ENCODE measurements at regions not wholly inside any gene's neighbourhood (a gene's known extent, or its start where the extent isn't known, plus 50 kb on each side); places are given as distances from the start of the nearest gene placed in this dataset.

GRCh38 chr13:76168661-76169060, 532.5 kb downstream of the LMO7 start:
- TF ChIP-seq CTCF (conservative IDR thresholded peaks at IDR 0.05 in 1 of 2, IDR thresholded peaks at IDR 0.05 in 1 of 2; ENCODE audit: low read depth in 1 of 2, low read length in 2 of 2) = no peak
- TF ChIP-seq EZH2 (IDR thresholded peaks at IDR 0.05; ENCODE audit: low read length, missing control alignments) = no peak
- H3K27me3 ChIP-seq (ENCODE audit: control insufficient read depth, insufficient read depth, low read length) = no peaks in the 10 kb centered on the region
- no peaks in the 10 kb centered on the region for H4K20me1 ChIP-seq (ENCODE audit: control insufficient read depth, extremely low read depth, insufficient read depth, low read length)
- H3K27ac ChIP-seq (ENCODE audit: insufficient read depth, low read length) = no peak overlapping the region
- H3K4me2 ChIP-seq (ENCODE audit: extremely low read depth, insufficient read depth, low read length) = no peak overlapping the region
- no peaks in the 10 kb centered on the region for H3K79me2 ChIP-seq (ENCODE audit: control insufficient read depth, insufficient read depth, low read length)
- H3K4me1 ChIP-seq (ENCODE audit: control insufficient read depth, extremely low read depth, insufficient read depth, low read length) = no peaks in the 10 kb centered on the region
- no peaks in the 10 kb centered on the region for H3K36me3 ChIP-seq (ENCODE audit: control insufficient read depth, insufficient read depth, low read length)
- H3K9ac ChIP-seq (ENCODE audit: insufficient read depth, low read length) = no peak overlapping the region
- H3K9me3 ChIP-seq (ENCODE audit: control insufficient read depth, insufficient read depth, low read depth, low read length) = no peaks in the 10 kb centered on the region
- DNase-seq (ENCODE audit: low read depth in 2 of 2) = no peak
- no peak overlapping the region for H2AFZ ChIP-seq (ENCODE audit: low read length)
- H3K4me3 ChIP-seq (replicated peaks in 1 of 4; ENCODE audit: control extremely low read depth in 1 of 4, insufficient read depth in 1 of 4, low read depth in 3 of 4, low read length in 4 of 4) = no peak overlapping the region

- Histone ChIP-seq H3K4me1 (ENCODE audit: control insufficient read depth, extremely low read depth, insufficient read depth, low read length) (no peaks in the 10 kb centered on the region), H3K4me2 (ENCODE audit: extremely low read depth, insufficient read depth, low read length) (no peak overlapping the region), H3K27me3 (ENCODE audit: control insufficient read depth, insufficient read depth, low read length) (no peaks in the 10 kb centered on the region), H3K9me3 (ENCODE audit: control insufficient read depth, insufficient read depth, low read depth, low read length) (no peaks in the 10 kb centered on the region), H3K4me3 (replicated peaks in 1 of 4; ENCODE audit: control extremely low read depth in 1 of 4, insufficient read depth in 1 of 4, low read depth in 3 of 4, low read length in 4 of 4) (no peak overlapping the region), H3K79me2 (ENCODE audit: control insufficient read depth, insufficient read depth, low read length) (no peaks in the 10 kb centered on the region), H4K20me1 (ENCODE audit: control insufficient read depth, extremely low read depth, insufficient read depth, low read length) (no peaks in the 10 kb centered on the region), H3K9ac (ENCODE audit: insufficient read depth, low read length) (no peak overlapping the region), H2AFZ (ENCODE audit: low read length) (no peak overlapping the region), H3K27ac (ENCODE audit: insufficient read depth, low read length) (no peak overlapping the region), H3K36me3 (ENCODE audit: control insufficient read depth, insufficient read depth, low read length) (no peaks in the 10 kb centered on the region)
- DNase-seq (ENCODE audit: low read depth in 2 of 2) = no peak
- TF ChIP-seq CTCF (conservative IDR thresholded peaks at IDR 0.05 in 1 of 2, IDR thresholded peaks at IDR 0.05 in 1 of 2; ENCODE audit: low read depth in 1 of 2, low read length in 2 of 2) = no peak
- no peak for TF ChIP-seq EZH2 (IDR thresholded peaks at IDR 0.05; ENCODE audit: low read length, missing control alignments)
These were observed 528.2 kb downstream of the LMO7 start for GRCh38 chr13:76164290-76164689.

- Histone ChIP-seq H4K20me1 (ENCODE audit: control insufficient read depth, extremely low read depth, insufficient read depth, low read length) (no peaks in the 10 kb centered on the region), H3K4me3 (replicated peaks in 1 of 4; ENCODE audit: control extremely low read depth in 1 of 4, insufficient read depth in 1 of 4, low read depth in 3 of 4, low read length in 4 of 4) (no peak overlapping the region), H3K27ac (ENCODE audit: insufficient read depth, low read length) (no peak overlapping the region), H3K4me1 (ENCODE audit: control insufficient read depth, extremely low read depth, insufficient read depth, low read length) (no peaks in the 10 kb centered on the region), H3K9me3 (ENCODE audit: control insufficient read depth, insufficient read depth, low read depth, low read length) (no peaks in the 10 kb centered on the region), H3K27me3 (ENCODE audit: control insufficient read depth, insufficient read depth, low read length) (no peaks in the 10 kb centered on the region), H2AFZ (ENCODE audit: low read length) (no peak overlapping the region), H3K4me2 (ENCODE audit: extremely low read depth, insufficient read depth, low read length) (no peak overlapping the region), H3K79me2 (ENCODE audit: control insufficient read depth, insufficient read depth, low read length) (no peaks in the 10 kb centered on the region), H3K9ac (ENCODE audit: insufficient read depth, low read length) (no peak overlapping the region), H3K36me3 (ENCODE audit: control insufficient read depth, insufficient read depth, low read length) (no peaks in the 10 kb centered on the region)
- TF ChIP-seq EZH2 (IDR thresholded peaks at IDR 0.05; ENCODE audit: low read length, missing control alignments) (no peak), CTCF (conservative IDR thresholded peaks at IDR 0.05 in 1 of 2, IDR thresholded peaks at IDR 0.05 in 1 of 2; ENCODE audit: low read depth in 1 of 2, low read length in 2 of 2) (no peak)
- no peak for DNase-seq (ENCODE audit: low read depth in 2 of 2)
These were observed 527.6 kb downstream of the LMO7 start for GRCh38 chr13:76163761-76164160.

All from fibroblast of lung (primary cell).